K562 (cell line): ENCODE measurements at regions not wholly inside any gene's neighbourhood (a gene's known extent, or its start where the extent isn't known, plus 50 kb on each side); places are given as distances from the start of the nearest gene placed in this dataset.
"Not testable (repeated sequence)": the region's sequence is repeated elsewhere in the genome, so short reads cannot be mapped to it uniquely, and the experiment has no call there.

Source experiments
- SIN3B ChIP-seq: fragments of 450-650 bp; IDR thresholded peaks from 2 replicates; pipeline ENCODE4 v1.6.1; 2017; ENCODE audit warnings: low read depth, mild to moderate bottlenecking, moderate library complexity
- SP1 ChIP-seq: sonication (generic); formaldehyde crosslinking; IDR thresholded peaks from 2 replicates; pipeline ENCODE4 v1.8.1; 2022; ENCODE audit warnings: mild to moderate bottlenecking, missing genetic modification reagents
- TCFL5 ChIP-seq: fragments of 250-450 bp; sonication (Bioruptor Pico); conservative IDR thresholded peaks from 2 replicates; pipeline ENCODE4 v1.6.1; 2021; ENCODE audit warnings: mild to moderate bottlenecking, moderate library complexity, matching md5 sums
- ZNF274 ChIP-seq: IDR thresholded peaks from 2 replicates; pipeline ENCODE4 v1.6.1; 2011; ENCODE audit warnings: low read depth, mild to moderate bottlenecking, low read length, moderate library complexity, borderline replicate concordance
- TF ChIP-seq, protein P1 (sequence below), 3 experiments: IDR thresholded peaks in 2 of 3; conservative IDR thresholded peaks in 1 of 3; 2 replicates each; pipeline ENCODE4 v1.5.1; 2011 to 2012; ENCODE audit warnings: low read length in 3 of 3, mild to moderate bottlenecking in 3 of 3, control low read depth in 2 of 3, improper control_type of control experiment in 1 of 3, inconsistent platforms in 1 of 3, low read depth in 1 of 3, mixed read lengths in 1 of 3, moderate library complexity in 1 of 3; ENCODE audit not compliant: insufficient read depth in 2 of 3
- TF ChIP-seq, protein P2 (sequence below): sonication (generic); formaldehyde crosslinking; IDR thresholded peaks from 2 replicates; pipeline ENCODE4 v1.8.0; 2022; ENCODE audit warnings: mild to moderate bottlenecking, low read depth, missing genetic modification reagents

GRCh38 chr10:53155674-53156073, 383.1 kb upstream of the MBL2 start:
- TF ChIP-seq ZNF274; SP1 (CRISPR knock-in tag); SIN3B; TCFL5 (CRISPR knock-in tag): not testable (repeated sequence)
- TF ChIP-seq, protein P1, sequence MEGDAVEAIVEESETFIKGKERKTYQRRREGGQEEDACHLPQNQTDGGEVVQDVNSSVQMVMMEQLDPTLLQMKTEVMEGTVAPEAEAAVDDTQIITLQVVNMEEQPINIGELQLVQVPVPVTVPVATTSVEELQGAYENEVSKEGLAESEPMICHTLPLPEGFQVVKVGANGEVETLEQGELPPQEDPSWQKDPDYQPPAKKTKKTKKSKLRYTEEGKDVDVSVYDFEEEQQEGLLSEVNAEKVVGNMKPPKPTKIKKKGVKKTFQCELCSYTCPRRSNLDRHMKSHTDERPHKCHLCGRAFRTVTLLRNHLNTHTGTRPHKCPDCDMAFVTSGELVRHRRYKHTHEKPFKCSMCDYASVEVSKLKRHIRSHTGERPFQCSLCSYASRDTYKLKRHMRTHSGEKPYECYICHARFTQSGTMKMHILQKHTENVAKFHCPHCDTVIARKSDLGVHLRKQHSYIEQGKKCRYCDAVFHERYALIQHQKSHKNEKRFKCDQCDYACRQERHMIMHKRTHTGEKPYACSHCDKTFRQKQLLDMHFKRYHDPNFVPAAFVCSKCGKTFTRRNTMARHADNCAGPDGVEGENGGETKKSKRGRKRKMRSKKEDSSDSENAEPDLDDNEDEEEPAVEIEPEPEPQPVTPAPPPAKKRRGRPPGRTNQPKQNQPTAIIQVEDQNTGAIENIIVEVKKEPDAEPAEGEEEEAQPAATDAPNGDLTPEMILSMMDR (IDR thresholded peaks at IDR 0.05 in 2 of 3, conservative IDR thresholded peaks at IDR 0.05 in 1 of 3; ENCODE audit: insufficient read depth in 2 of 3, low read depth in 1 of 3, low read length in 3 of 3): not testable (repeated sequence)
- TF ChIP-seq, protein P2, sequence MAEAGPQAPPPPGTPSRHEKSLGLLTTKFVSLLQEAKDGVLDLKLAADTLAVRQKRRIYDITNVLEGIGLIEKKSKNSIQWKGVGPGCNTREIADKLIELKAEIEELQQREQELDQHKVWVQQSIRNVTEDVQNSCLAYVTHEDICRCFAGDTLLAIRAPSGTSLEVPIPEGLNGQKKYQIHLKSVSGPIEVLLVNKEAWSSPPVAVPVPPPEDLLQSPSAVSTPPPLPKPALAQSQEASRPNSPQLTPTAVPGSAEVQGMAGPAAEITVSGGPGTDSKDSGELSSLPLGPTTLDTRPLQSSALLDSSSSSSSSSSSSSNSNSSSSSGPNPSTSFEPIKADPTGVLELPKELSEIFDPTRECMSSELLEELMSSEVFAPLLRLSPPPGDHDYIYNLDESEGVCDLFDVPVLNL: not testable (repeated sequence)
